B cell (primary cell): ENCODE measurements at regions not wholly inside any gene's neighbourhood (a gene's known extent, or its start where the extent isn't known, plus 50 kb on each side); places are given as distances from the start of the nearest gene placed in this dataset.

Experiments used
- CTCF ChIP-seq: fragments of 200-600 bp; IDR thresholded peaks from one replicate; pipeline ENCODE4 v1.8.0; 2022; ENCODE audit warnings: antibody characterized with exemption, mild to moderate bottlenecking
- EZH2 ChIP-seq: IDR thresholded peaks from 2 replicates; pipeline ENCODE4 v1.6.1; 2012; ENCODE audit warnings: borderline replicate concordance, low read depth, mild to moderate bottlenecking, moderate library complexity, low read length; ENCODE audit not compliant: insufficient read depth, poor library complexity, severe bottlenecking

- no peak for TF ChIP-seq CTCF
- TF ChIP-seq EZH2: no peak
Observed at GRCh38 chr1:243996223-243996622, 54.9 kb upstream of the ZBTB18 start.
